H1 (cell line): ENCODE measurements at regions not wholly inside any gene's neighbourhood (a gene's known extent, or its start where the extent isn't known, plus 50 kb on each side); places are given as distances from the start of the nearest gene placed in this dataset.

ENCODE experiments used
- CTCF ChIA-PET: fragments of 300-600 bp; sonication (Branson Sonifier 250); formaldehyde crosslinking; loops from one replicate; lab custom pipeline; 2021; ENCODE audit not compliant: partially characterized antibody; lab: Charles Lee
- POLR2A ChIA-PET: fragments of 300-600 bp; sonication (Branson Sonifier 250); formaldehyde crosslinking; loops from one replicate; lab custom pipeline; 2021; ENCODE audit warnings: inconsistent platforms; ENCODE audit not compliant: partially characterized antibody; lab: Charles Lee
- DNase-seq, 2 experiments: peaks; one replicate each; pipeline versions ENCODE4 v3.0.0 to v3.0.0-alpha.2; 2010 to 2022; ENCODE audit warnings: low spot score in 2 of 2, low read depth in 1 of 2, mixed read lengths in 1 of 2
- FAIRE-seq: peaks from 2 replicates; lab custom pipeline; 2011; peaks lifted over from hg19 to GRCh38; lab: Jason Lieb, UNC
- H2AFZ ChIP-seq: 2 replicates; pipeline ENCODE4 v1.8.1; 2012; ENCODE audit warnings: low read length, inconsistent platforms
- H2AK5ac ChIP-seq: 2 replicates; pipeline ENCODE4 v1.6.1; 2013; ENCODE audit warnings: low read depth, low read length
- H2BK120ac ChIP-seq: replicated peaks from 2 replicates; pipeline ENCODE3; 2013; ENCODE audit warnings: low read depth, low read length, inconsistent platforms
- H2BK12ac ChIP-seq: 2 replicates; pipeline ENCODE4 v1.6.1; 2013; ENCODE audit warnings: low read depth, low read length
- H2BK15ac ChIP-seq: 2 replicates; pipeline ENCODE4 v1.6.1; 2013; ENCODE audit warnings: low read length
- H2BK20ac ChIP-seq: 2 replicates; pipeline ENCODE4 v1.6.1; 2013; ENCODE audit warnings: low read length
- H2BK5ac ChIP-seq: 2 replicates; pipeline ENCODE4 v1.6.1; 2013; ENCODE audit warnings: low read depth, low read length
- H3K14ac ChIP-seq: 2 replicates; pipeline ENCODE4 v1.6.1; 2013; ENCODE audit warnings: inconsistent platforms; ENCODE audit not compliant: insufficient read length
- H3K18ac ChIP-seq: 2 replicates; pipeline ENCODE4 v1.6.1; 2013; ENCODE audit warnings: low read length; ENCODE audit errors: extremely low read depth
- H3K23ac ChIP-seq: 2 replicates; pipeline ENCODE4 v1.6.1; 2013; ENCODE audit warnings: inconsistent platforms; ENCODE audit not compliant: insufficient read length
- H3K23me2 ChIP-seq: 2 replicates; pipeline ENCODE4 v1.6.1; 2013; ENCODE audit warnings: low read depth, low read length
- H3K27ac ChIP-seq: 2 replicates; pipeline ENCODE4 v1.6.1; 2011; ENCODE audit warnings: low read depth, low read length, inconsistent platforms
- H3K27me3 ChIP-seq, 4 experiments: replicated peaks in 1 of 4; 1 replicate in 1 of 4; 2 replicates in 3 of 4; pipeline versions ENCODE4 v1.6.1 to v1.8.1; 2011 to 2013; ENCODE audit warnings: low read length in 3 of 4, mild to moderate bottlenecking in 3 of 4, inconsistent platforms in 2 of 4, mixed read lengths in 2 of 4, moderate library complexity in 1 of 4; ENCODE audit not compliant: control insufficient read depth in 3 of 4, insufficient read depth in 3 of 4; ENCODE audit errors: extremely low read depth in 1 of 4
- H3K36me3 ChIP-seq, 4 experiments: 2 replicates each; pipeline versions ENCODE4 v1.6.1 to v1.8.1; 2011 to 2013; ENCODE audit warnings: mild to moderate bottlenecking in 4 of 4, low read length in 3 of 4, moderate library complexity in 2 of 4, control low read depth in 1 of 4, inconsistent platforms in 1 of 4; ENCODE audit not compliant: insufficient read depth in 4 of 4, control insufficient read depth in 2 of 4
- H3K4ac ChIP-seq: replicated peaks from 2 replicates; pipeline ENCODE3; 2013; ENCODE audit warnings: low read length, low read depth, mixed read lengths, inconsistent platforms; ENCODE audit not compliant: insufficient read length
- H3K4me1 ChIP-seq, 4 experiments: replicated peaks in 1 of 4; 1 replicate in 1 of 4; 2 replicates in 3 of 4; pipeline versions ENCODE4 v1.6.1 to v1.8.1; 2011 to 2013; ENCODE audit warnings: low read length in 3 of 4, inconsistent platforms in 2 of 4, mixed read lengths in 1 of 4; ENCODE audit not compliant: insufficient read depth in 4 of 4, control insufficient read depth in 3 of 4
- H3K4me2 ChIP-seq, 2 experiments: 2 replicates each; pipeline versions ENCODE4 v1.6.1 to v1.8.1; 2011 to 2013; ENCODE audit warnings: low read depth in 2 of 2, low read length in 2 of 2, control low read depth in 1 of 2, inconsistent platforms in 1 of 2, mild to moderate bottlenecking in 1 of 2; ENCODE audit not compliant: insufficient read depth in 1 of 2
- H3K4me3 ChIP-seq, 4 experiments: fragments of 200-600, 300-600 bp in 1 of 4; sonication (generic), shearing (Covaris generic), sonication (Bioruptor Twin) in 1 of 4; 2 replicates each; pipeline versions ENCODE4 v1.5.1 to v1.8.1; 2011 to 2016; ENCODE audit warnings: low read length in 4 of 4, low read depth in 3 of 4, control low read depth in 2 of 4, inconsistent platforms in 2 of 4, mild to moderate bottlenecking in 2 of 4, mixed read lengths in 1 of 4, moderate library complexity in 1 of 4; ENCODE audit not compliant: insufficient read depth in 2 of 4; ENCODE audit errors: extremely low read depth in 1 of 4
- H3K56ac ChIP-seq: replicated peaks from 2 replicates; pipeline ENCODE3; 2013; ENCODE audit warnings: low read depth, mild to moderate bottlenecking, mixed read lengths, low read length, inconsistent platforms; ENCODE audit not compliant: insufficient read length
- H3K79me1 ChIP-seq: 2 replicates; pipeline ENCODE4 v1.6.1; 2013; ENCODE audit warnings: low read depth, low read length, control low read depth
- H3K79me2 ChIP-seq, 2 experiments: 2 replicates each; pipeline versions ENCODE4 v1.6.1 to v1.8.1; 2012 to 2013; ENCODE audit warnings: low read length in 2 of 2, mild to moderate bottlenecking in 2 of 2, inconsistent platforms in 1 of 2; ENCODE audit not compliant: insufficient read depth in 2 of 2, control insufficient read depth in 1 of 2
- H3K9ac ChIP-seq, 4 experiments: replicated peaks in 1 of 4; 1 replicate in 1 of 4; 2 replicates in 3 of 4; pipeline versions ENCODE4 v1.6.1 to v1.8.1; 2011 to 2013; ENCODE audit warnings: low read depth in 3 of 4, low read length in 3 of 4, control low read depth in 2 of 4, mild to moderate bottlenecking in 2 of 4, moderate library complexity in 2 of 4, inconsistent platforms in 1 of 4; ENCODE audit errors: extremely low read depth in 1 of 4
- H3K9me3 ChIP-seq, 2 experiments: 2 replicates each; pipeline versions ENCODE4 v1.6.1 to v1.8.1; 2012 to 2013; ENCODE audit warnings: mild to moderate bottlenecking in 2 of 2, moderate library complexity in 2 of 2, control low read depth in 1 of 2, inconsistent platforms in 1 of 2, low read depth in 1 of 2, low read length in 1 of 2, mixed read lengths in 1 of 2; ENCODE audit not compliant: insufficient read depth in 2 of 2
- H4K20me1 ChIP-seq, 2 experiments: replicated peaks in 1 of 2; 2 replicates each; pipeline versions ENCODE3 to v1.8.1; 2011 to 2013; ENCODE audit warnings: inconsistent platforms in 2 of 2, low read length in 2 of 2, mild to moderate bottlenecking in 1 of 2; ENCODE audit not compliant: insufficient read depth in 2 of 2, control insufficient read depth in 1 of 2
- H4K5ac ChIP-seq: 2 replicates; pipeline ENCODE4 v1.6.1; 2013; ENCODE audit warnings: low read length, low read depth, mixed read lengths, inconsistent platforms; ENCODE audit not compliant: insufficient read length
- H4K8ac ChIP-seq: 2 replicates; pipeline ENCODE4 v1.8.0; 2013; ENCODE audit warnings: mild to moderate bottlenecking, moderate library complexity, low read length, inconsistent platforms; ENCODE audit not compliant: insufficient read depth; ENCODE audit errors: extremely low read depth
- H4K91ac ChIP-seq: replicated peaks from 2 replicates; pipeline ENCODE3; 2013; ENCODE audit warnings: low read length, mixed read lengths, inconsistent platforms; ENCODE audit not compliant: insufficient read length
- EP300 ChIP-seq, 2 experiments: IDR thresholded peaks; 1 replicate in 1 of 2; 2 replicates in 1 of 2; pipeline ENCODE4 v1.6.1; 2011 to 2012; ENCODE audit warnings: low read depth in 2 of 2, low read length in 2 of 2, mild to moderate bottlenecking in 2 of 2, borderline replicate concordance in 1 of 2, inconsistent platforms in 1 of 2, moderate library complexity in 1 of 2
- HDAC2 ChIP-seq, 2 experiments: fragments of 300-600 bp in 1 of 2; sonication (generic) in 1 of 2; IDR thresholded peaks; 2 replicates each; pipeline ENCODE4 v1.6.1; 2011 to 2012; ENCODE audit warnings: low read depth in 2 of 2, low read length in 2 of 2, mild to moderate bottlenecking in 2 of 2, moderate library complexity in 2 of 2, borderline replicate concordance in 1 of 2, inconsistent platforms in 1 of 2
- KDM5A ChIP-seq: fragments of 200-600 bp; IDR thresholded peaks from 2 replicates; pipeline ENCODE4 v1.7.1; 2012; ENCODE audit warnings: mild to moderate bottlenecking, low read length, inconsistent platforms, mixed read lengths
- MAFK ChIP-seq: IDR thresholded peaks from 2 replicates; pipeline ENCODE4 v1.6.1; 2012; ENCODE audit warnings: low read depth, mild to moderate bottlenecking, improper control_type of control experiment, low read length
- NANOG ChIP-seq: IDR thresholded peaks from 2 replicates; pipeline ENCODE4 v1.6.1; 2011; ENCODE audit warnings: low read length, low read depth, mild to moderate bottlenecking, inconsistent platforms; ENCODE audit not compliant: insufficient read depth, poor library complexity, severe bottlenecking
- POU5F1 ChIP-seq: IDR thresholded peaks from 2 replicates; pipeline ENCODE4 v1.6.1; 2011; ENCODE audit warnings: low read depth, mild to moderate bottlenecking, low read length, moderate library complexity
- RAD21 ChIP-seq, 2 experiments: IDR thresholded peaks in 1 of 2; conservative IDR thresholded peaks in 1 of 2; 2 replicates each; pipeline ENCODE4 v1.6.1; 2011; ENCODE audit warnings: low read depth in 2 of 2, low read length in 2 of 2, improper control_type of control experiment in 1 of 2, inconsistent platforms in 1 of 2, mild to moderate bottlenecking in 1 of 2, moderate library complexity in 1 of 2
- SIRT6 ChIP-seq: IDR thresholded peaks from one replicate; pipeline ENCODE4 v1.7.1; 2012; ENCODE audit warnings: low read length, inconsistent platforms
- SP2 ChIP-seq: IDR thresholded peaks from 2 replicates; pipeline ENCODE4 v1.6.1; 2012; ENCODE audit warnings: mild to moderate bottlenecking, low read length, inconsistent platforms
- SRF ChIP-seq: IDR thresholded peaks from 2 replicates; pipeline ENCODE4 v1.6.1; 2011; ENCODE audit warnings: mild to moderate bottlenecking, low read depth, low read length, moderate library complexity
- TAF7 ChIP-seq: optimal IDR thresholded peaks from 2 replicates; pipeline ENCODE3; 2011; ENCODE audit warnings: low read depth, mild to moderate bottlenecking, inconsistent platforms, low read length, moderate library complexity, borderline replicate concordance
- YY1 ChIP-seq: IDR thresholded peaks from 2 replicates; pipeline ENCODE4 v1.6.1; 2011; ENCODE audit warnings: low read depth, mild to moderate bottlenecking, low read length
- WGBS, 2 experiments: shearing (Covaris generic) in 1 of 2; methylation state at CpG; one replicate each; pipeline versions ENCODE4 v1.1.6 to v1.1.7; 2013 to 2015; ENCODE audit warnings: low lambda C conversion rate in 2 of 2, mixed read lengths in 2 of 2, inconsistent platforms in 1 of 2, low coverage in 1 of 2, missing lambda C conversion rate in 1 of 2; ENCODE audit not compliant: insufficient replicate concordance in 2 of 2, insufficient coverage in 1 of 2, insufficient read length in 1 of 2; ENCODE audit errors: extremely low coverage in 1 of 2, missing lambda C conversion rate in 1 of 2; 5-methylcytosine and 5-hydroxymethylcytosine counted together
- TF ChIP-seq, protein P1 (sequence below): IDR thresholded peaks from 2 replicates; pipeline ENCODE4 v1.6.1; 2011; ENCODE audit warnings: low read depth, mild to moderate bottlenecking, low read length; ENCODE audit not compliant: insufficient read depth

DNA sequence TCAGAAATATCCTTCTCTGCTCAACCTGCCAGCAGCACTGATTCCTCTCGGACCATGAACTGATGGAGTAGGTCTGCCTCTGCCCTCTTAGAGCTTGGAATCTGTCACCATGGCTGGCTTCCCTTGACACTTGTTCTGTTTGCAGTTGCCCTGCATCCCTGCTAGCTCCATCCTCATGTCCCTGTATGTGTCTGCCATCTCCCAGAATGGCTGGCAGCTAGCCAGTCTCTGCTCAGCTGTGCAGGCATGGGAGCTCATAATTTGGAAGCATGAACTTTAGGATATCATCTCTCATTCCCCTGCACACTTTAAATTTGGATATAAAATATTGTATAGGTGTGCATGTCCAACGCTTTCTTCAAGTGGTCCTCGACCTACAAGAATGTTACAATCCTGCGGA is 95.4 kb downstream of the C1orf94 start:
- Histone ChIP-seq H3K4ac (no peak overlapping the region), H2AK5ac (no peak overlapping the region), H3K18ac (no peak overlapping the region), H3K4me2 (no peak overlapping the region), H3K56ac (no peak overlapping the region), H4K20me1 (peaks cover 0 to 2% of the 10 kb centered on the region in 2 experiments), H3K79me1 (no peaks in the 10 kb centered on the region), H2BK20ac (no peak overlapping the region), H2AFZ (no peak overlapping the region), H3K9me3 (no peaks in the 10 kb centered on the region), H3K27ac (no peak overlapping the region), H4K91ac (no peak overlapping the region), H3K4me3 (no peak overlapping the region), H3K79me2 (no peaks in the 10 kb centered on the region), H3K36me3 (no peaks in the 10 kb centered on the region), H3K14ac (no peak overlapping the region), H4K5ac (no peak overlapping the region), H2BK12ac (no peak overlapping the region), H3K23ac (no peak overlapping the region), H3K4me1 (no peaks in the 10 kb centered on the region), H2BK5ac (no peak overlapping the region), H2BK120ac (no peak overlapping the region), H3K23me2 (no peaks in the 10 kb centered on the region), H3K9ac (no peak overlapping the region), H3K27me3 (peaks cover 0 to 2% (median 0%) of the 10 kb centered on the region in 4 experiments; a peak in 1 of 7 replicates), H4K8ac (no peak overlapping the region), H2BK15ac (no peak overlapping the region)
- 86% methylated on average over 4 of the region's 4 CpGs; no CpG with 5 or more reads in 1 of the 2 experiments for WGBS, 2 experiments
- DNase-seq (no peak), FAIRE-seq (no peak)
- POLR2A ChIA-PET, result no interaction called here
- CTCF ChIA-PET, result interaction anchor here (0.6 to 1.7 kb wide), 5 partner anchors 8 to 143 kb away, joined by 3 to 4 read pairs (median 4); no protein-coding TSS in a partner anchor
- TF ChIP-seq SP2 (no peak), YY1 (no peak), SRF (no peak), TAF7 (no peak), RAD21 (IDR thresholded peaks at IDR 0.05 in 1 of 2, conservative IDR thresholded peaks at IDR 0.05 in 1 of 2; ENCODE audit: low read depth in 2 of 2, low read length in 2 of 2) (no peak), MAFK (no peak), HDAC2 (IDR thresholded peaks at IDR 0.05; ENCODE audit: borderline replicate concordance in 1 of 2, low read depth in 2 of 2, low read length in 2 of 2) (no peak), SIRT6 (no peak), NANOG (no peak), KDM5A (no peak), EP300 (IDR thresholded peaks at IDR 0.05; ENCODE audit: borderline replicate concordance in 1 of 2, low read depth in 2 of 2, low read length in 2 of 2) (no peak), POU5F1 (no peak)
- TF ChIP-seq, protein P1, sequence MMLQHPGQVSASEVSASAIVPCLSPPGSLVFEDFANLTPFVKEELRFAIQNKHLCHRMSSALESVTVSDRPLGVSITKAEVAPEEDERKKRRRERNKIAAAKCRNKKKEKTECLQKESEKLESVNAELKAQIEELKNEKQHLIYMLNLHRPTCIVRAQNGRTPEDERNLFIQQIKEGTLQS, result no peak
